ENCODE measurements at regions not wholly inside any gene's neighbourhood (a gene's known extent, or its start where the extent isn't known, plus 50 kb on each side); places are given as distances from the start of the nearest gene placed in this dataset.

- TF ChIP-seq HCFC1 (IDR thresholded peaks at IDR 0.05; ENCODE audit: low read depth, low read length) (no peak), FOXA1 (IDR thresholded peaks at IDR 0.05) (no peak), FOXA1 (CRISPR knock-in tag; IDR thresholded peaks at IDR 0.05) (no peak), FOXM1 (CRISPR knock-in tag; IDR thresholded peaks at IDR 0.05) (no peak), KLF13 (CRISPR knock-in tag; IDR thresholded peaks at IDR 0.05) (no peak), ZNF570 (CRISPR knock-in tag; IDR thresholded peaks at IDR 0.05; ENCODE audit: borderline replicate concordance) (no peak), ZNF17 (CRISPR knock-in tag; IDR thresholded peaks at IDR 0.05) (no peak), NCOR1 (IDR thresholded peaks at IDR 0.05; ENCODE audit: borderline replicate concordance, low read length) (no peak), GTF2F1 (IDR thresholded peaks at IDR 0.05; ENCODE audit: low read length) (no peak)
Observed at GRCh38 chr12:4211372-4211771, 62.2 kb upstream of the CCND2 start.
